T-helper 9 cell (primary cell): ENCODE measurements at regions not wholly inside any gene's neighbourhood (a gene's known extent, or its start where the extent isn't known, plus 50 kb on each side); places are given as distances from the start of the nearest gene placed in this dataset.
"Not testable (repeated sequence)": the region's sequence is repeated elsewhere in the genome, so short reads cannot be mapped to it uniquely, and the experiment has no call there.

Source experiments
- DNase-seq: peaks from one replicate; pipeline ENCODE4 v3.0.0-alpha.2; 2020

GRCh38 chr15:59894835-59895234 is 109.3 kb upstream of the FOXB1 start:
- DNase-seq, result no peak

- DNase-seq, result no peak
These were observed 111.1 kb upstream of the FOXB1 start for GRCh38 chr15:59892985-59893384.

GRCh38 chr15:59887870-59888269 is 116.2 kb upstream of the FOXB1 start:
- DNase-seq, result not testable (repeated sequence)

GRCh38 chr15:59887211-59887610 is 116.9 kb upstream of the FOXB1 start:
- no peak for DNase-seq

GRCh38 chr15:59886441-59886840 is 117.7 kb upstream of the FOXB1 start:
- no peak for DNase-seq

GRCh38 chr15:59885832-59886231 is 118.3 kb upstream of the FOXB1 start:
- no peak for DNase-seq

- DNase-seq, result no peak
These were observed 124.4 kb upstream of the FOXB1 start for GRCh38 chr15:59879506-59880265.

- DNase-seq, result no peak
These were observed 128.0 kb upstream of the FOXB1 start for GRCh38 chr15:59876140-59876539.

- no peak for DNase-seq
These were observed 130.4 kb upstream of the FOXB1 start for GRCh38 chr15:59873644-59874272.

- no peak for DNase-seq
These were observed 136.8 kb upstream of the FOXB1 start for GRCh38 chr15:59867086-59867855.

- DNase-seq, result no peak
These were observed 137.5 kb upstream of the FOXB1 start for GRCh38 chr15:59866642-59867041.

- no peak for DNase-seq
These were observed 141.6 kb upstream of the FOXB1 start for GRCh38 chr15:59862191-59863155.

GRCh38 chr15:59847968-59848367 is 156.1 kb upstream of the FOXB1 start:
- DNase-seq, result no peak

- DNase-seq, result no peak
These were observed 156.9 kb upstream of the BNIP2 start for GRCh38 chr15:59845942-59846499.

GRCh38 chr15:59843609-59844008 is 154.5 kb upstream of the BNIP2 start:
- no peak for DNase-seq

GRCh38 chr15:59841036-59841435 is 151.9 kb upstream of the BNIP2 start:
- no peak for DNase-seq

GRCh38 chr15:59839906-59840305 is 150.8 kb upstream of the BNIP2 start:
- no peak for DNase-seq

GRCh38 chr15:59838900-59839299 is 149.8 kb upstream of the BNIP2 start:
- DNase-seq, result no peak

GRCh38 chr15:59835776-59836175 is 146.7 kb upstream of the BNIP2 start:
- DNase-seq, result no peak

- no peak for DNase-seq
These were observed 145.4 kb upstream of the BNIP2 start for GRCh38 chr15:59834528-59834927.

- DNase-seq, result no peak
These were observed 144.2 kb upstream of the BNIP2 start for GRCh38 chr15:59833366-59833765.

GRCh38 chr15:59830873-59831272 is 141.8 kb upstream of the BNIP2 start:
- DNase-seq, result no peak
